Adrenal gland (tissue), 9 donors: ENCODE measurements at regions not wholly inside any gene's neighbourhood (a gene's known extent, or its start where the extent isn't known, plus 50 kb on each side); places are given as distances from the start of the nearest gene placed in this dataset.

Experiments used
- DNase-seq, 7 donors: peaks; one replicate each; pipeline ENCODE4 v3.0.0-alpha.2; 2019 to 2020
- H3K27ac ChIP-seq, 5 donors: fragments of 200-600 bp; sonication (generic) in 4 of 5; 1 replicate in 3 of 5; 2 replicates in 2 of 5; pipeline versions ENCODE4 v1.5.1 to v1.8.0; 2016 to 2020; ENCODE audit warnings: mild to moderate bottlenecking in 1 of 5
- H3K27me3 ChIP-seq: fragments of 200-600 bp; 2 replicates; pipeline ENCODE4 v1.8.0; 2021
- H3K36me3 ChIP-seq, 2 donors: fragments of 200-600 bp; replicated peaks in 1 of 2; 1 replicate in 1 of 2; 2 replicates in 1 of 2; pipeline versions ENCODE4 v1.5.1 to v1.8.0; 2018 to 2022
- H3K4me1 ChIP-seq, 2 donors: fragments of 200-600 bp; replicated peaks in 1 of 2; 1 replicate in 1 of 2; 2 replicates in 1 of 2; pipeline versions ENCODE4 v1.5.1 to v1.8.0; 2018 to 2021
- H3K4me3 ChIP-seq, 4 donors: fragments of 200-600 bp; sonication (generic) in 3 of 4; one replicate each; pipeline ENCODE4 v1.5.1; 2016 to 2018
- H3K9me3 ChIP-seq, 3 donors: fragments of 200-600 bp; sonication (generic) in 1 of 3; replicated peaks in 1 of 3; 1 replicate in 2 of 3; 2 replicates in 1 of 3; pipeline versions ENCODE4 v1.5.1 to v1.8.0; 2016 to 2021
- CTCF ChIP-seq, 6 experiments: fragments of 450-650 bp in 4 of 6; fragments of 200-600 bp in 2 of 6; sonication (generic) in 1 of 6; IDR thresholded peaks; 1 replicate in 5 of 6; 2 replicates in 1 of 6; pipeline versions ENCODE4 v1.5.1 to v1.8.0; 2016 to 2021; ENCODE audit warnings: antibody characterized with exemption in 6 of 6, mild to moderate bottlenecking in 2 of 6, moderate library complexity in 1 of 6
- POLR2A ChIP-seq, 2 donors: fragments of 450-650 bp; IDR thresholded peaks; one replicate each; pipeline ENCODE4 v1.6.1; 2017; ENCODE audit warnings: antibody characterized with exemption in 2 of 2, mild to moderate bottlenecking in 2 of 2, moderate library complexity in 1 of 2
- WGBS, 4 donors: extraction: QIAGEN DNeasy Blood & Tissue Kit in 2 of 4; methylation state at CpG; one replicate each; pipeline versions ENCODE4 v1.1.5 to v1.1.7; 2013 to 2017; 5-methylcytosine and 5-hydroxymethylcytosine counted together
- intact Hi-C, 2 donors: fragments of 100-400 bp; cut with DNase I; formaldehyde crosslinking; loops; one replicate each; pipeline versions ENCODE4 v1.14.1 to v1.15.0; 2022 to 2023
- donor health status: healthy with polysubstance abuse.
- donor health status: Bipolar disorder and iron deficiency.
- donor health status: DM: yes; HTN: yes; CAD: no.
- donor health status: DM: no; HTN: no; CAD: no.
- donor health status: DM: no; HTN: no; CAD: no.

- WGBS, 4 donors = 58 to 78% (median 65%) methylated on average over 8 of the region's 8 CpGs
- intact Hi-C loops = no loop called here
- H3K36me3 ChIP-seq = peaks cover 0 to 17% of the 10 kb centered on the region in 2 donors
- peak overlapping the region in 1 of 5 donors; percentile 65 for H3K27ac ChIP-seq
- no peak overlapping the region for H3K4me3 ChIP-seq
- TF ChIP-seq POLR2A (IDR thresholded peaks at IDR 0.05) (no peak), CTCF (IDR thresholded peaks at IDR 0.05) (no peak)
- peak in 3 of 7 donors; percentile 32 to 68 (median 45) for DNase-seq
- H3K4me1 ChIP-seq = peaks cover 5 to 48% of the 10 kb centered on the region in 2 donors
- H3K27me3 ChIP-seq = no peaks in the 10 kb centered on the region
- no peaks in the 10 kb centered on the region for H3K9me3 ChIP-seq
Observed at GRCh38 chr19:46924874-46925547, 64.2 kb downstream of the ARHGAP35 start.

GRCh38 chr19:46925548-46925950 is 64.8 kb downstream of the ARHGAP35 start:
- Histone ChIP-seq H3K9me3 (no peaks in the 10 kb centered on the region), H3K27me3 (no peaks in the 10 kb centered on the region), H3K4me3 (no peak overlapping the region), H3K36me3 (peaks cover 0 to 17% of the 10 kb centered on the region in 2 donors), H3K4me1 (peaks cover 5 to 48% of the 10 kb centered on the region in 2 donors), H3K27ac (peak overlapping the region in 1 of 5 donors; percentile 65)
- intact Hi-C loops = no loop called here
- TF ChIP-seq POLR2A (IDR thresholded peaks at IDR 0.05) = no peak
- no peak for TF ChIP-seq CTCF (IDR thresholded peaks at IDR 0.05)
- DNase-seq = no peak
- WGBS, 4 donors = 88 to 98% (median 95%) methylated on average over 3 to 4 of the region's 4 CpGs

- H3K9me3 ChIP-seq = no peaks in the 10 kb centered on the region
- H3K27ac ChIP-seq = no peak overlapping the region
- no peak for DNase-seq
- H3K36me3 ChIP-seq = peaks cover 0 to 9% of the 10 kb centered on the region in 2 donors
- peaks cover 5 to 51% of the 10 kb centered on the region in 2 donors for H3K4me1 ChIP-seq
- intact Hi-C loops = no loop called here
- no peak overlapping the region for H3K4me3 ChIP-seq
- TF ChIP-seq CTCF (IDR thresholded peaks at IDR 0.05) = no peak
- no peak for TF ChIP-seq POLR2A (IDR thresholded peaks at IDR 0.05)
- H3K27me3 ChIP-seq = no peaks in the 10 kb centered on the region
- 86 to 94% (median 90%) methylated on average over 9 of the region's 9 CpGs for WGBS, 4 donors
Observed at GRCh38 chr19:46926170-46927071, 65.6 kb downstream of the ARHGAP35 start.

GRCh38 chr19:46927106-46927505 is 66.3 kb downstream of the ARHGAP35 start:
- no peak for DNase-seq
- H3K27ac ChIP-seq = no peak overlapping the region
- no peaks in the 10 kb centered on the region for H3K9me3 ChIP-seq
- intact Hi-C loops = no loop called here
- no peak for TF ChIP-seq POLR2A (IDR thresholded peaks at IDR 0.05)
- no peak for TF ChIP-seq CTCF (IDR thresholded peaks at IDR 0.05)
- H3K36me3 ChIP-seq = peaks cover 0 to 6% of the 10 kb centered on the region in 2 donors
- H3K4me1 ChIP-seq = peaks cover 1 to 51% of the 10 kb centered on the region in 2 donors
- H3K4me3 ChIP-seq = no peak overlapping the region
- WGBS, 4 donors = 72 to 78% (median 76%) methylated on average over 6 of the region's 6 CpGs
- no peaks in the 10 kb centered on the region for H3K27me3 ChIP-seq
